Lower leg skin (tissue), 3 donors: ENCODE measurements at regions not wholly inside any gene's neighbourhood (a gene's known extent, or its start where the extent isn't known, plus 50 kb on each side); places are given as distances from the start of the nearest gene placed in this dataset.

Experiments used
- CTCF ChIP-seq, 3 donors: fragments of 450-650 bp; IDR thresholded peaks; one replicate each; pipeline ENCODE4 v1.5.1; 2016; ENCODE audit warnings: antibody characterized with exemption in 3 of 3, mild to moderate bottlenecking in 3 of 3, moderate library complexity in 2 of 3
- POLR2A ChIP-seq, 2 donors: fragments of 450-650 bp; IDR thresholded peaks; one replicate each; pipeline ENCODE4 v1.6.1; 2016 to 2017; ENCODE audit warnings: antibody characterized with exemption in 2 of 2, mild to moderate bottlenecking in 1 of 2, moderate library complexity in 1 of 2

GRCh38 chr14:56918849-56919574 lies 108.7 kb upstream of the OTX2 start:
- TF ChIP-seq CTCF (IDR thresholded peaks at IDR 0.05) (no peak), POLR2A (IDR thresholded peaks at IDR 0.05) (no peak)
